ENCODE measurements at regions not wholly inside any gene's neighbourhood (a gene's known extent, or its start where the extent isn't known, plus 50 kb on each side); places are given as distances from the start of the nearest gene placed in this dataset.

GRCh38 chr1:96482616-96483015 lies 239.0 kb upstream of the PTBP2 start:
- ChIA-PET CTCF (no interaction called here), POLR2A (no interaction called here)
- TF ChIP-seq CTCF (IDR thresholded peaks at IDR 0.05; ENCODE audit: control extremely low read depth, extremely low read depth, low read depth, missing control alignments): no peak
- DNase-seq (ENCODE audit: extremely low spot score): no peak

DNA sequence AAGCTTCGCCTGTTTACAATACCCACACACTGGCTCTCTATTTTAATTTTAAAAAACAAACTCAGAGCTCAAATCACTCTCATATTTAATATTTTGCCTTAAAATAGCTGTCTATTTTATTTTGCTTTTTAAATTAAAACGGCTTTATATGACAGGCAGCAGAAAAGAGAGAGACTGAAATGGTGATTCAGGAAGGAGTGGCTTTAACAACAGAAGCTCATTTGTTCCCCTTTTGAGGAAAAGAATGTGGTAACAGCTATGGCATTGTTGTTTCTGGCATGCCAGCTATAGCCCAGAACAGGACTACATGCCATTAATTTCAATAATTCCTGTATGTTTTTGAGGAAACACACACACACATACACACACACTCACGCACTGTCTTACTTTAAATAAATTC lies 234.2 kb upstream of the PTBP2 start:
- no peak for TF ChIP-seq CTCF (IDR thresholded peaks at IDR 0.05; ENCODE audit: control extremely low read depth, extremely low read depth, low read depth, missing control alignments)
- CTCF ChIA-PET: no interaction called here
- POLR2A ChIA-PET: no interaction called here
- no peak for DNase-seq (ENCODE audit: extremely low spot score)

DNA sequence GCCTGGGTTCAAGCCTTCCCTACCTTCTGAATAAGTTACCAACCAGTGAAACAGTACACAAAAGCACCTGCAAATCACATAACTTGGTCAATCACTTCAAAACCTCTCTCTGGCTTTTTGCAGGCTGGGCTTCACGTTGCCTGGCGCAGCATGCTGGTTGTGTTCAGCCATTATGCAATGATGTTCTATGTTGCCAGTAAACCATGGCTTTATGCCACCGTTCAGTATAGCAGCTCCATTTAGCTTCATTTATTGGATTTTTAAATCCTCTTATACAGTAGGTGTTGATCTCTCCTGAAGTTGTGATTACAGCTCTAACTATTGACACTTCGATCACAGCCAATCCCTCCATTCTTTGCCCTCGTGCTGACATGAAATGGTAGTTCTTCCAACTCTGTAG lies 233.6 kb upstream of the PTBP2 start:
- TF ChIP-seq CTCF (IDR thresholded peaks at IDR 0.05; ENCODE audit: control extremely low read depth, extremely low read depth, low read depth, missing control alignments): no peak
- CTCF ChIA-PET: no interaction called here
- DNase-seq (ENCODE audit: extremely low spot score): no peak
- POLR2A ChIA-PET: no interaction called here

DNA sequence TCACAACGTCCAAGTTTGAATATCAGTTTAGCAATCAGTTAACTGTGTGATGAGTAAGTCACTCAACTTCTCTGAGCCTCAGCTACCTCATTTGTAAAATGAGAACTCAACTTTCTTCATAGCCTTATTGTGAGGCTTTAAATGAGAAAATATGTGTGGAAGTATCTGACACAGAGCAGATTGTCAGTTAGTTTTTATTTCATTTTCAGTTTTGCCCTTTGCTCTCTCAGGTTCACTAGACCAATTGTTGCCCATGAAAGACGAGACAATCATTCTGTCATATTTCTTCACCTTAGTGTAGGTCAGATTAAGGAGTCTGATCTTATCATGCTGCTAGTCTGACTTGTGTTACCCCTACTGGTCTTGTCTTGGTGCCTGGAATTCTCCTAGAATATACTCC lies 232.8 kb upstream of the PTBP2 start:
- DNase-seq (ENCODE audit: extremely low spot score): no peak
- no peak for TF ChIP-seq CTCF (IDR thresholded peaks at IDR 0.05; ENCODE audit: control extremely low read depth, extremely low read depth, low read depth, missing control alignments)
- CTCF ChIA-PET: no interaction called here
- POLR2A ChIA-PET: no interaction called here

GRCh38 chr1:96492236-96492635 lies 229.3 kb upstream of the PTBP2 start:
- POLR2A ChIA-PET: no interaction called here
- no peak for TF ChIP-seq CTCF (IDR thresholded peaks at IDR 0.05; ENCODE audit: control extremely low read depth, extremely low read depth, low read depth, missing control alignments)
- no peak for DNase-seq (ENCODE audit: extremely low spot score)
- CTCF ChIA-PET: interaction anchor here (1.1 to 1.5 kb wide), 2 partner anchors 11 to 15 kb away, joined by 4 to 5 read pairs; no protein-coding TSS in a partner anchor

GRCh38 chr1:96498744-96499340 lies 222.7 kb upstream of the PTBP2 start:
- CTCF ChIA-PET: interaction anchor here (1.2 kb wide), 1 partner anchor 13 kb away, joined by 3 read pairs; no protein-coding TSS in a partner anchor
- DNase-seq (ENCODE audit: extremely low spot score): no peak
- POLR2A ChIA-PET: no interaction called here
- no peak for TF ChIP-seq CTCF (IDR thresholded peaks at IDR 0.05; ENCODE audit: control extremely low read depth, extremely low read depth, low read depth, missing control alignments)

DNA sequence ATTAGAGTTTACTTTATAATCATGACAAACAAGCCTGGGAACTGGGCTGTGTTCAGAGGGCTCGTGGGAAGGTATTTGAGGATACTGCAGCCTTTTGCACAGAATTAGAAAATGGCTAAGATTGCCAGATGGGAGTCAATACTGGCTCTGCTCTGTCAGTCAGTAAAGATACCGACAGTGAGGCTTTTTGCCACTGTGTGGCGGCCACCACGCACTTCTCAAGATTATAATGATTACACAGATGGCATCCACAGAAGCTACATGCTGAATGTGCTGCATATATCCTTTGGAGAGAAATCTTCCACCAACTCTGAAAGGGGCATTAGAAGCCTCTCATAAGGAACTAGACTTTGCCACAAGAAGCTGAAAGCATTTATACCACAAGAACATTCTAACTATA lies 213.4 kb upstream of the PTBP2 start:
- TF ChIP-seq CTCF (IDR thresholded peaks at IDR 0.05; ENCODE audit: control extremely low read depth, extremely low read depth, low read depth, missing control alignments): no peak
- POLR2A ChIA-PET: no interaction called here
- CTCF ChIA-PET: no interaction called here
- DNase-seq (ENCODE audit: extremely low spot score): no peak

All from GM10248 (cell line).